ENCODE measurements at regions not wholly inside any gene's neighbourhood (a gene's known extent, or its start where the extent isn't known, plus 50 kb on each side); places are given as distances from the start of the nearest gene placed in this dataset.
"Not testable (repeated sequence)": the region's sequence is repeated elsewhere in the genome, so short reads cannot be mapped to it uniquely, and the experiment has no call there.

GRCh38 chr7:93793084-93793697, 97.4 kb downstream of the TFPI2 start:
- H3K27ac Mint-ChIP-seq; H3K9me3 Mint-ChIP-seq; H3K36me3 Mint-ChIP-seq (ENCODE audit: low read depth); intact Hi-C loops (cut with micrococcal nuclease); DNase-seq (ENCODE audit: low spot score); H3K4me3 Mint-ChIP-seq; H3K4me1 Mint-ChIP-seq (ENCODE audit: low read depth); H3K27me3 Mint-ChIP-seq (ENCODE audit: insufficient read depth): not testable (repeated sequence)

GRCh38 chr7:93779115-93779514, 111.4 kb downstream of the TFPI2 start:
- intact Hi-C loops (cut with micrococcal nuclease) = no loop called here

GRCh38 chr7:93778384-93778783, 112.2 kb downstream of the TFPI2 start:
- H3K27me3 Mint-ChIP-seq (ENCODE audit: insufficient read depth) = no peaks in the 10 kb centered on the region
- no peaks in the 10 kb centered on the region for H3K36me3 Mint-ChIP-seq (ENCODE audit: low read depth)
- DNase-seq (ENCODE audit: low spot score) = no peak
- H3K4me1 Mint-ChIP-seq (ENCODE audit: low read depth) = no peaks in the 10 kb centered on the region
- H3K4me3 Mint-ChIP-seq = no peak overlapping the region
- H3K27ac Mint-ChIP-seq = no peak overlapping the region
- H3K9me3 Mint-ChIP-seq = no peaks in the 10 kb centered on the region
- intact Hi-C loops (cut with micrococcal nuclease) = no loop called here

More at GRCh38 chr7:93779115-93779514, 111.4 kb downstream of the TFPI2 start:
- Mint-ChIP-seq H3K36me3 (ENCODE audit: low read depth) (no peaks in the 10 kb centered on the region), H3K4me3 (no peak overlapping the region), H3K27ac (no peak overlapping the region), H3K4me1 (ENCODE audit: low read depth) (no peaks in the 10 kb centered on the region), H3K27me3 (ENCODE audit: insufficient read depth) (no peaks in the 10 kb centered on the region), H3K9me3 (no peaks in the 10 kb centered on the region)
- no peak for DNase-seq (ENCODE audit: low spot score)

GRCh38 chr7:93773446-93773845, 117.1 kb downstream of the TFPI2 start:
- no peak for DNase-seq (ENCODE audit: low spot score)
- H3K27ac Mint-ChIP-seq = no peak overlapping the region

GRCh38 chr7:93765475-93765874, 125.1 kb downstream of the TFPI2 start:
- intact Hi-C loops (cut with micrococcal nuclease) = no loop called here
- no peaks in the 10 kb centered on the region for H3K36me3 Mint-ChIP-seq (ENCODE audit: low read depth)
- DNase-seq (ENCODE audit: low spot score) = no peak
- no peaks in the 10 kb centered on the region for H3K27me3 Mint-ChIP-seq (ENCODE audit: insufficient read depth)
- H3K9me3 Mint-ChIP-seq = no peaks in the 10 kb centered on the region
- H3K27ac Mint-ChIP-seq = no peak overlapping the region
- no peak overlapping the region for H3K4me3 Mint-ChIP-seq
- H3K4me1 Mint-ChIP-seq (ENCODE audit: low read depth) = no peaks in the 10 kb centered on the region

More at GRCh38 chr7:93773446-93773845, 117.1 kb downstream of the TFPI2 start:
- Mint-ChIP-seq H3K9me3 (no peaks in the 10 kb centered on the region), H3K4me3 (no peak overlapping the region), H3K4me1 (ENCODE audit: low read depth) (no peaks in the 10 kb centered on the region), H3K36me3 (ENCODE audit: low read depth) (no peaks in the 10 kb centered on the region), H3K27me3 (ENCODE audit: insufficient read depth) (no peaks in the 10 kb centered on the region)
- intact Hi-C loops (cut with micrococcal nuclease) = no loop called here

GRCh38 chr7:93758631-93759030, 131.9 kb downstream of the TFPI2 start:
- Mint-ChIP-seq H3K4me3 (no peak overlapping the region), H3K9me3 (no peaks in the 10 kb centered on the region), H3K27me3 (ENCODE audit: insufficient read depth) (no peaks in the 10 kb centered on the region), H3K36me3 (ENCODE audit: low read depth) (no peaks in the 10 kb centered on the region), H3K27ac (no peak overlapping the region), H3K4me1 (ENCODE audit: low read depth) (no peaks in the 10 kb centered on the region)
- DNase-seq (ENCODE audit: low spot score) = no peak
- intact Hi-C loops (cut with micrococcal nuclease) = no loop called here

GRCh38 chr7:93757426-93757825, 133.1 kb downstream of the TFPI2 start:
- intact Hi-C loops (cut with micrococcal nuclease) = no loop called here
- Mint-ChIP-seq H3K27ac (no peak overlapping the region), H3K36me3 (ENCODE audit: low read depth) (no peaks in the 10 kb centered on the region), H3K9me3 (no peaks in the 10 kb centered on the region), H3K4me3 (no peak overlapping the region), H3K27me3 (ENCODE audit: insufficient read depth) (no peaks in the 10 kb centered on the region), H3K4me1 (ENCODE audit: low read depth) (no peaks in the 10 kb centered on the region)
- DNase-seq (ENCODE audit: low spot score) = no peak

GRCh38 chr7:93756890-93757289, 133.7 kb downstream of the TFPI2 start:
- Mint-ChIP-seq H3K4me1 (ENCODE audit: low read depth) (no peaks in the 10 kb centered on the region), H3K27ac (no peak overlapping the region), H3K9me3 (no peaks in the 10 kb centered on the region), H3K36me3 (ENCODE audit: low read depth) (no peaks in the 10 kb centered on the region), H3K4me3 (no peak overlapping the region), H3K27me3 (ENCODE audit: insufficient read depth) (no peaks in the 10 kb centered on the region)
- no peak for DNase-seq (ENCODE audit: low spot score)
- intact Hi-C loops (cut with micrococcal nuclease) = no loop called here

GRCh38 chr7:93751421-93751820, 139.1 kb downstream of the TFPI2 start:
- H3K4me3 Mint-ChIP-seq = no peak overlapping the region
- intact Hi-C loops (cut with micrococcal nuclease) = no loop called here
- no peaks in the 10 kb centered on the region for H3K36me3 Mint-ChIP-seq (ENCODE audit: low read depth)
- H3K4me1 Mint-ChIP-seq (ENCODE audit: low read depth) = no peaks in the 10 kb centered on the region
- DNase-seq (ENCODE audit: low spot score) = no peak
- H3K27ac Mint-ChIP-seq = no peak overlapping the region
- H3K27me3 Mint-ChIP-seq (ENCODE audit: insufficient read depth) = no peaks in the 10 kb centered on the region
- no peaks in the 10 kb centered on the region for H3K9me3 Mint-ChIP-seq

- intact Hi-C loops (cut with micrococcal nuclease) = no loop called here
- H3K9me3 Mint-ChIP-seq = no peaks in the 10 kb centered on the region
- H3K4me1 Mint-ChIP-seq (ENCODE audit: low read depth) = no peaks in the 10 kb centered on the region
- no peak for DNase-seq (ENCODE audit: low spot score)
- no peak overlapping the region for H3K27ac Mint-ChIP-seq
- no peak overlapping the region for H3K4me3 Mint-ChIP-seq
- no peaks in the 10 kb centered on the region for H3K36me3 Mint-ChIP-seq (ENCODE audit: low read depth)
- H3K27me3 Mint-ChIP-seq (ENCODE audit: insufficient read depth) = no peaks in the 10 kb centered on the region
Measured at GRCh38 chr7:93750986-93751385, 139.6 kb downstream of the TFPI2 start.

- Mint-ChIP-seq H3K27me3 (ENCODE audit: insufficient read depth) (no peaks in the 10 kb centered on the region), H3K9me3 (no peaks in the 10 kb centered on the region), H3K4me3 (no peak overlapping the region), H3K4me1 (ENCODE audit: low read depth) (no peaks in the 10 kb centered on the region), H3K36me3 (ENCODE audit: low read depth) (no peaks in the 10 kb centered on the region), H3K27ac (no peak overlapping the region)
- intact Hi-C loops (cut with micrococcal nuclease) = no loop called here
- no peak for DNase-seq (ENCODE audit: low spot score)
Measured at GRCh38 chr7:93747019-93747418, 143.5 kb downstream of the TFPI2 start.

- no peak overlapping the region for H3K4me3 Mint-ChIP-seq
- no peak for DNase-seq (ENCODE audit: low spot score)
Measured at GRCh38 chr7:93739424-93739823, 151.1 kb downstream of the TFPI2 start.

GRCh38 chr7:93737953-93738352, 152.6 kb downstream of the TFPI2 start:
- intact Hi-C loops (cut with micrococcal nuclease) = no loop called here
- Mint-ChIP-seq H3K27ac (no peak overlapping the region), H3K36me3 (ENCODE audit: low read depth) (no peaks in the 10 kb centered on the region), H3K4me1 (ENCODE audit: low read depth) (no peaks in the 10 kb centered on the region), H3K4me3 (no peak overlapping the region), H3K9me3 (no peaks in the 10 kb centered on the region), H3K27me3 (ENCODE audit: insufficient read depth) (no peaks in the 10 kb centered on the region)
- DNase-seq (ENCODE audit: low spot score) = no peak

More at GRCh38 chr7:93739424-93739823, 151.1 kb downstream of the TFPI2 start:
- intact Hi-C loops (cut with micrococcal nuclease) = no loop called here
- Mint-ChIP-seq H3K9me3 (no peaks in the 10 kb centered on the region), H3K27ac (no peak overlapping the region), H3K4me1 (ENCODE audit: low read depth) (no peaks in the 10 kb centered on the region), H3K36me3 (ENCODE audit: low read depth) (no peaks in the 10 kb centered on the region), H3K27me3 (ENCODE audit: insufficient read depth) (no peaks in the 10 kb centered on the region)

All from activated T-helper 1 cell treated with anti-CD3 and anti-CD28 coated beads, Interleukin-12 subunit alpha, Interleukin-12 subunit beta, Interleukin-2, Interleukin-4 antibody, amounts not matched to agents 30 ng/mL and 10 ng/mL and 1 ng/mL, durations not matched to agents 14 hours and 24 hours and 36 hours (primary cell).